ENCODE measurements at regions not wholly inside any gene's neighbourhood (a gene's known extent, or its start where the extent isn't known, plus 50 kb on each side); places are given as distances from the start of the nearest gene placed in this dataset.
A peak's percentile ranks its signal among the peaks of the same experiment; 100 is the strongest.

DNA sequence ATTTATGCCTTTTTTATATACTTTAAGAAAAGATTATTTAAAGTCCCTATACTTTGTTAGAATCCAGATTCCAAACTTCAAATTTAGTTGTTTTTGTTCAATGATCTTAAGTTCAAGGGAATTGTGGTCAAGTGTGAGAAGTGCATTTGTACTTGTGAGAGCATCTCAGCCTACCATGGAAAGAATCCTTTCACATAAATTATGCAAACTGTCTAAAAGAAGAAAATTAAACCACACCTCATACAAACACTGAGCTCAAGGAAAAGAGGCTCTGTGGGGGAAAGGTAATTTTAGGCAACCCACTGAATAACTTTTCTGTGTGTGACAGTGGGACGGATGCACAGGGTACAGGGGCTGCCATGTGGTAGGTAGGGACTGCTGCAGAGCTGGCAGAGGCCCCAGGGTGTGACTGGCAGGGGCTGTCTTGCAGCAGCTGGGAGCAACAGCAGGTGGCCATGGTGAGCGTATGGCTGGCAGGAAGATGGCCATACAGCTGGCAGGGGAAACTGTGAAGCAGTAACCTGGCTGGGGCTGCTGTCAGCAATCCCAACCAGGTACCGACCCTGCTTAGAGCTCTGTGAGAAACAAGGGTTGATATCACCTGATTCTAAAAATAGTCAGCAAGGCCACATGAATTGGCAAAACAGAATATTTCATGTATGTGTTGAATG lies 130.6 kb downstream of the UGT8 start:
- no CpG with 5 or more reads among the region's 3 CpGs for WGBS (ENCODE audit: extremely low coverage, insufficient read length, low lambda C conversion rate)
- H3K4ac ChIP-seq (ENCODE audit: low read depth, low read length) = no peak overlapping the region
- peaks cover 0 to 5% (median 2%) of the 10 kb centered on the region in 3 experiments; a peak in 3 of 7 replicates for H3K36me3 Mint-ChIP-seq (ENCODE audit: insufficient read depth in 1 of 3, low read depth in 3 of 3)
- H3K79me2 ChIP-seq (ENCODE audit: insufficient read depth, low read length) = no peaks in the 10 kb centered on the region
- H3K27me3 Mint-ChIP-seq (ENCODE audit: low read depth) = no peaks in the 10 kb centered on the region
- no peak overlapping the region for H3K14ac ChIP-seq (ENCODE audit: insufficient read depth, low read length)
- no peak overlapping the region for H2BK15ac ChIP-seq (ENCODE audit: low read depth, low read length)
- no peaks in the 10 kb centered on the region for H3K9me3 ChIP-seq (ENCODE audit: control insufficient read depth, low read depth, low read length)
- no peak overlapping the region for H2BK120ac ChIP-seq (ENCODE audit: low read depth, low read length, poor library complexity, severe bottlenecking)
- no peak overlapping the region for H3K56ac ChIP-seq (ENCODE audit: insufficient read length, low read depth, low read length)
- peak; percentile 38 for DNase-seq
- H4K20me1 ChIP-seq (ENCODE audit: control insufficient read depth, insufficient read depth, insufficient read length) = no peaks in the 10 kb centered on the region
- no peaks in the 10 kb centered on the region for H3K27me3 ChIP-seq (ENCODE audit: insufficient read depth, low read length)
- no peaks in the 10 kb centered on the region; the same call in 1 of the 2 replicates for H3K4me1 ChIP-seq (ENCODE audit: insufficient read depth, low read length)
- TF ChIP-seq, protein P1, sequence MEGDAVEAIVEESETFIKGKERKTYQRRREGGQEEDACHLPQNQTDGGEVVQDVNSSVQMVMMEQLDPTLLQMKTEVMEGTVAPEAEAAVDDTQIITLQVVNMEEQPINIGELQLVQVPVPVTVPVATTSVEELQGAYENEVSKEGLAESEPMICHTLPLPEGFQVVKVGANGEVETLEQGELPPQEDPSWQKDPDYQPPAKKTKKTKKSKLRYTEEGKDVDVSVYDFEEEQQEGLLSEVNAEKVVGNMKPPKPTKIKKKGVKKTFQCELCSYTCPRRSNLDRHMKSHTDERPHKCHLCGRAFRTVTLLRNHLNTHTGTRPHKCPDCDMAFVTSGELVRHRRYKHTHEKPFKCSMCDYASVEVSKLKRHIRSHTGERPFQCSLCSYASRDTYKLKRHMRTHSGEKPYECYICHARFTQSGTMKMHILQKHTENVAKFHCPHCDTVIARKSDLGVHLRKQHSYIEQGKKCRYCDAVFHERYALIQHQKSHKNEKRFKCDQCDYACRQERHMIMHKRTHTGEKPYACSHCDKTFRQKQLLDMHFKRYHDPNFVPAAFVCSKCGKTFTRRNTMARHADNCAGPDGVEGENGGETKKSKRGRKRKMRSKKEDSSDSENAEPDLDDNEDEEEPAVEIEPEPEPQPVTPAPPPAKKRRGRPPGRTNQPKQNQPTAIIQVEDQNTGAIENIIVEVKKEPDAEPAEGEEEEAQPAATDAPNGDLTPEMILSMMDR (conservative IDR thresholded peaks at IDR 0.05) = no peak
- H4K8ac ChIP-seq (replicated peaks; ENCODE audit: insufficient read length, low read depth, low read length) = no peak overlapping the region
- peak overlapping the region; percentile 37 to 85 (median 51); a peak in 4 of 7 replicates for H3K27ac Mint-ChIP-seq
- H2BK5ac ChIP-seq (ENCODE audit: insufficient read length, low read length) = no peak overlapping the region
- no peaks in the 10 kb centered on the region for H3K79me1 ChIP-seq (ENCODE audit: insufficient read depth, low read depth, low read length, poor library complexity, severe bottlenecking)
- H3K4me1 Mint-ChIP-seq = peaks cover 15 to 28% of the 10 kb centered on the region in 2 experiments
- H3K23ac ChIP-seq (ENCODE audit: insufficient read length, low read depth, low read length) = no peak overlapping the region
- no peaks in the 10 kb centered on the region for H3K23me2 ChIP-seq (ENCODE audit: insufficient read length, low read depth, low read length, poor library complexity, severe bottlenecking)
- H3T11ph ChIP-seq (ENCODE audit: low read length) = no peak overlapping the region
- no peak overlapping the region for H2AK5ac ChIP-seq (ENCODE audit: insufficient read length, low read length)
- H2BK12ac ChIP-seq (ENCODE audit: insufficient read length, low read depth, low read length) = no peak overlapping the region
- no peak overlapping the region for H3K27ac ChIP-seq (ENCODE audit: insufficient read length, low read depth, low read length)
- H4K91ac ChIP-seq (ENCODE audit: insufficient read length, low read depth, low read length) = no peak overlapping the region
- H4K5ac ChIP-seq (ENCODE audit: insufficient read length, low read depth, low read length) = no peak overlapping the region
- no peak overlapping the region for H3K4me3 Mint-ChIP-seq
- H3K4me2 ChIP-seq (ENCODE audit: insufficient read depth, insufficient read length, low read length) = no peak overlapping the region
- H3K9me3 Mint-ChIP-seq = peaks cover 0 to 2% of the 10 kb centered on the region in 2 experiments; a peak in 2 of 5 replicates
- no peak overlapping the region for H3K18ac ChIP-seq (ENCODE audit: insufficient read length, low read depth, low read length)
- H2BK20ac ChIP-seq (ENCODE audit: low read depth, low read length, poor library complexity, severe bottlenecking) = no peak overlapping the region
- H3K9ac ChIP-seq (ENCODE audit: extremely low read depth, insufficient read length, low read length) = no peak overlapping the region
- no peak overlapping the region for H2AFZ ChIP-seq (ENCODE audit: low read length)
